ENCODE measurements at regions not wholly inside any gene's neighbourhood (a gene's known extent, or its start where the extent isn't known, plus 50 kb on each side); places are given as distances from the start of the nearest gene placed in this dataset.

DNA sequence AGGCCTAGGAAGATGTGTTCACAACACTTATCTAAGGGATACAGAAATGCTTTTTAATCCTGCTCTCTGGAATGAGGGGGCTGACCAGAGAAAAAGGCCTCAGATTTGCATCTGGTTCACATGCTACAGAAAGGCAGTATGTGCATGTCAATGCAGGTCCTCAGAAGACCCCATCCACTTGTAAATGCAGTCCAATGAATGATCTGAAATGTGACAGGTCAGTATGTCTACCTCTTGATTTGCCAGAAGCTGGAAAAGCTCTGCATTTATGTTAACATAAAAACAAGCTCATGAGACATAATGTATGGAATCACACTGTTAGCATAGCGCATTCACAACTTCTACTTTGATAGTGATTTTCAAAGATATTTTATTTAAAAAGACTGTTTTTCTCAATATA is 367.4 kb upstream of the CHORDC1 start:
- TF ChIP-seq FOXM1 (IDR thresholded peaks at IDR 0.05; ENCODE audit: borderline replicate concordance, low read depth) (no peak), MAX (IDR thresholded peaks at IDR 0.05) (no peak)

All from Ishikawa (cell line).